ENCODE measurements at regions not wholly inside any gene's neighbourhood (a gene's known extent, or its start where the extent isn't known, plus 50 kb on each side); places are given as distances from the start of the nearest gene placed in this dataset.

DNA sequence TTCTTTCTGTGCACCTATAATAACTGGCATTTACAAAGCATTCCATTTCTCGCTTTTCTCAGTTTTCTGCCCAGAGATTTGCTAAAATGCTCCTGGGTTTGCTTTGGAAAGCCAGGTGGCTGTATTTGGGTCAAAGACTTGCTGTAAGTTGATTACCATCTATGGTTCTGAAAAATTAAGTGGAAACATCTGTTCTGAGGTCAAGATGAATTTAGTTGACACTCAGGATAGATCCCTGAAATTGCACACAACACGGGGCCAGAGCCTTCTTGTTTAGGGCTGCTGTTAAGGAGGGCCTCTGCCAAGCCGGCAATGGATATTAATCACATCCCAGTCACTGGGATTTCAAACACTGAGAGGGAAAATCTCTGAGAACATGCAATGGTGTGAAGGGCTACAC, 111.6 kb upstream of the GLI3 start:
- ATAC-seq, result no peak

DNA sequence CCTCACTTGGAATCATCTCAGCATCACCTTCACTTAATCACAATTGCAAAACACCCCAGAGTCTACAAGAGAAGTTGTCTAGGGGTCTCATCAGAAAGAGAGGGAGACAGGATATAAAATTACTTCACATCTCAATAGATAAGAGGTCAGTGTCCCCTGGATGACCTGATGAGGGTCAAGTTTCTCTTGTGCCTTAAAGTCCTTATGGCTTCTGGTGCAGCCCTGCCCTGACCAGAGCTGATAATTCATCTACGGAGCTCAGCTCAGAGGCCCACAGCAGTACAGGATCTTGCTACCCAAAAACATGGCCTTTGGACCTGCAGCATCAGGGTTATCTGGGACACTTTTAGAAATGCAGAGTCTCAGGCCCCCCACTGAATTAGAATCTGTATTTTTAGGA, 111.1 kb upstream of the GLI3 start:
- no peak for ATAC-seq

DNA sequence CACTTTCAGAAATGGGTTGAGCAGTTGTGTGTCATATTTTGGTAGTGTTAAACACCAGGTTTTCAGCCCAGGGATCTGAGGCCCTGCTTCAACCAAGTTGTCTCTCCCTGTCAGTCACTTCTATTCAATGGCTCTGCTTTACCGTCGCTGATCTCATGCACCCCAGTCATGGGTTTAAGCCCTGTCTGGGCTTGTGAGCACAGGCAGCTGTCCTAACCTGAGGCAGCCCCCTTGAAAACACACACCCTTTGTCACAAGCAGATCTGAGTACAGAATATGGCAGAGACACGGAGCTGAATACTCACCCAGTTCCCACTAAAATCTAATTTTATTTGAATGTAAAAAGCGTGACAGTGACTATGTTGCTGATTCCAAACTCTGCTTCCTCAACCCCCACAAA, 110.6 kb upstream of the GLI3 start:
- no peak for ATAC-seq

DNA sequence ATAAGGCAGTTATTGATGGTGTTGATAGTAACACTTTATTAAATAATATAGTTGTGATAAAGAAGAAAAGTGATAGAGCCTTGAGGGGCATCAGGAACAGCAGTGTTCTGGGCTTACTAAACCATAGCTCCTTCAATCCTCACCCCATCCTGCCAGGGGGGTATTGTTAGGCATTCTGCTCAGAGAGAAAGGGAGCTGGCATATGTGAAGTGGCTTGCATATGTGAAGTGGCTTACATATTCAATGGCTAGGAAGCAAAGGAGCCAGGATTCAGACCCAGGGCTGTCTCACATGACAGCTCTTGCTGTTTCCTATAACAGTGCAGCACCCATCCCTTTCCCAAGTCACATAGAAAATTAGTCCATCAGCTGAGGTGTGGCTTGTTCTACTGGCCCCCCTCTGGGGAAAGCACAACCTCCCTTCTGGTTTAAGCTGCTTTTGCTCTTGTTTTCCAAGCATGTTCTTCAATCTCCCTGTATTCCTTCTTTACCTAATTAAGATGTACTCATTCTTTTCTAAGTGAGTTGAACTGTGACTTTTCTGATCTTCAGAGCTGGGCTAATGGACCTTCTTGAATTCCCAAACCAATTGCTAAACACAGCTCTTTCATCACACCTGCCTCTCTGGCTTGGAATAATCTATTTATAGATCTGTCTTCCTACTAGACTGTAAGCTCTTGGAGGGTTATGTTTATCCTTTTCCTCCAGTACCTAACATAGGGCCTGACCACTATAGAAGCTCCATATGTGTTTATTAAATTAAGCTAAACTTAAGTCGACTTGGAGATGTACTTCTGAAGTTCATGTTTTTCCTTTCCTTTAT, 108.7 kb upstream of the GLI3 start:
- no peak for ATAC-seq

DNA sequence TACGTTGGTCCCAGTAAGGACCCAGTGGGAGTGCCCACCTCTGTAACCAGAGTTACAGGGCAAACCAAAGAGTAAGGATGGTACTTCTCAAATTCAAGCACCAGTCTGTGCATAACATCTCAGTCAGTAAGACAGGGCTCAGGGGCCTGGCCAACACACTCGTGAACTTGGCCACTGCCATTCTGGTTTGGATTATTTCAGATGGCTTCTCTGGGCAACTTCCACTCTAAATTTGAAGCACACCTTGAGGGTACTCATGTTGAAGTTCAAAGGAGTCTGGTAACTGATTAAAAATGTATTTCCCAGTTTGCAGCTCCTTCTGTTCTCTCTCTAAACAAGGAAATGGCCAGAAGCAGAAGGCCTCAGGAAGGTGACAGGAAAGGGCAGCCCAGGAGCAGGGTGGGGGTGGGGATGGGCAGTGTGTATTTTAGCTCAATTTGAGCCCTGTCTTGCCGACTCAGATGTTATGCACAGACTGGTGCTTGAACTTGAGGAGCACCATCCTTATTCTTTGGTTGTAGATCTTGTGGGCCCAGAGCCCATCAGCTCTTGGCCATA, 107.3 kb upstream of the GLI3 start:
- no peak for ATAC-seq

DNA sequence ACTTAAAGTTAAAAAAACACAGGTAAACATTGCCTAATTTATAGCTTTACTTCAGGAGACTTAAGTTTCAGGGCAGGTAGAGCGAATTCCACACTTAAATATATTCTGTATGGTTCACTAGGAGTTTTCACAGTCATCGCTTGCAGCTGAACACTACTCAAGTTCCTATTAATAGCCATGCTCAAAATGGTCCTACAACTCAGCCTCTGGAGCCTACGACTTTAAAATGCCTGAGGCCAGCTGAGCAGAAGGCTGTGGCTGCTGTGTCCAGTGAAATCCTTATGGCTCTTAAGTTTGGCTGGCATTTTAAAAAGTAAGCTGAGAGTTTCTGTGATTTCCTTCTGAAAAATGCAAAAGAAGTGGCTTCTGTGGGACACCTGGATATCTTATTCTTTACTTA, 105.4 kb upstream of the GLI3 start:
- ATAC-seq, result no peak

DNA sequence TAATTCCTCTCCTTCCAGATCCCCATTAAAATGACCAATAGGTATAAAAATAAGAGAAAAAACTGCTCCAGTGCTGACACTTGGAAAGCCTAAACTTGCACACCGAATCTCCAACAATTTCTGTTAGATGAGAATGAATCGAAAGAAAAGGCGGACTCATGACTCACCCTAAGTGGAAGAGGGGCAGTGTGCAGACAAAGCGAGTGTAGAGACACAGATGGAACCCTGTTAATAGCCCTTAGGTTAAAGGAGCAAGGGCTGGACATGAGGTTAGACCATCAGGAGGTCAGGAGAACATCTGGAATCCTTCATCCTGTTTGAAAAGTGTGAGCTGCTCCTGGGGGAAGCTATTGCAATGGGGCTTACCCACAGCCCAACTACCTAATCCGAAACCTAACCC, 103.4 kb upstream of the GLI3 start:
- no peak for ATAC-seq

DNA sequence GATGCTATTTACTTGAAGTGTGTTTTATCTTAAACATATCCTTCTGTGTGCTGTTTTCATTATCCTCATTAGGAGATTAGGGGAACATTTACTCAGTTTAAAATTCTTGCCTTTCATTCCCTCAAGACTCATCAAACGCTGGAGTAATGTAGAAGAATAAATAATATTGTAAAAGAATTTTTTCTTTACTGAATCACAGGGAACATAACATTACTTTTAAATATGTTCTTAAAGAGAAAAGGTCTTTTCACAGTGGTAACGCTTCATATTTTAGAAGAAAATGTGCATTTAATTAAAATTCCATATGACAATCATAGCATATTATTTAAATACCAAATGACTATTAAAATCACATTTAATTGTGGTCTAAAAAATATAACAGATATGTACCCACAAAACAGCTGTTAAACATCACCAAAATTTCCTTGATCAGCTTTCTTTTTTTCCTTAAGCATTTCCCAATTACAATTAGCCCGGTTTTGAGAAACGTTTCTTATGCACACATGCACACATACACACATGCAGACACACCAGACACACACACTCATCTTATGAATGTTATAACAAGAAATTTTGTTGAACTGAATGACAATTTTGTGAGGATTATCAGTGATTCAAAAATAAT, 102.0 kb upstream of the GLI3 start:
- ATAC-seq, result no peak

DNA sequence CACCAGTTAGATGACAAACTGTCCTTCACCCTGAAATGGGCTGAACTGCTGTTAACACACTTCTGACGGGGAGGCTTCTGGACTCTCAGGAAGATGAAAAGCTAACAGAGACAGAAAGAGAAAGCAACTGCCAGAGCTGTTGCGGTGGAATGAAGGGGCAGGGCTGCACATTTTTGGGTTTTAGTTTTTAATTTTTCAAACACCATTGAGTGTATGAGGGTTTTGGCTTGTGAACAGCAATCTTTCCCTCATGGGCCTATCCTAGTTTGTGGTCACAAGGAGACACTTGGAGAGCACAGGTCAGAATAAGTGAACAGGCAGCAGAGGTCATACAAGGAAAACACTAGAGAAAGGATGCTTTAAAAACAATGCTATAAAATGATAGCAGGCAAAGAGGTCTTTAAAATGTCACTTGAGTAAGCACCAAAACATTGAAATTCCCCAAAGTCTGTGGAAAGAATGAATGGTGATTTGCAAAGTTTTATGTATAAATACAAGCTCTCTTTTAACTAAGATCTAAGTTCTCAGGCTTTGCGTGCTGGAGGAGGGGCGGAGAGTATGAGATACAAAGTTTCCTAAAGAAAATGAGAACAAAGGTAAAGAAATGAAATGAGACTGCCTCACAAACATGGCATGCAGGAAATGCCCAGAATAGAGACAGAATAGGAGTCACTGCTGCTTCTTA, 101.4 kb upstream of the GLI3 start:
- no peak for ATAC-seq

DNA sequence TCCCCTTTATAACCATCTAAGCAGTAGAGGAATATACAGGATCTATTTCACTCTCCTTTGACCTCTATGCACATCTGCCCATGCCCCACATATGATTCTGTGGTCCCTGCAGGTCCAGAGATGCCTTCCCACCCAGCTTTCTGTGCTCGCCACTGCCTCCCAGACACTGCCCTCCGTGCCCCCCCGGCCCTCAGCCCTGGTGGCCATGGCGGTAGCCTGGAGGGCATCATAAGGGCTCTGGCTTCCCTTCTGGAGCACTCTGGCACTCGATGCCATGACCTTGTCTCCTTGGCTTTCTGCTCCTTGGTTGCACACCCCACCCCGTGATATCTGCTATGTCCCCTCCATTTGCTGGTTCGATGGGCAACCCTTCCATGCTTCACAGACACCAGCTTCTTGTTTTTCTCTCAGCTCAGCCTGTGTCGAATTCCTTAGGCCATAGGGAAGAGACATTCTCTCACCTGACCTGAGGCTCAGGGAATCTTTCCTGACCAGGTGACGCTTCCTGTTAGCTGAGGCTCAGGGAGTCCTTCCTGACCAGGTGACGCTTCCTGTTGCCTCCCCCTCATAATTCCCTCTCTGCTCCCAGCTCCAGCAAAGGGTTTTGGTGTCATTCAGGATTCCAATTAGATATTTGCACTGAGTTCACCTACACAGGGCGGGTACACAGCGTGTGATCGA, 100.4 kb upstream of the GLI3 start:
- no peak for ATAC-seq

DNA sequence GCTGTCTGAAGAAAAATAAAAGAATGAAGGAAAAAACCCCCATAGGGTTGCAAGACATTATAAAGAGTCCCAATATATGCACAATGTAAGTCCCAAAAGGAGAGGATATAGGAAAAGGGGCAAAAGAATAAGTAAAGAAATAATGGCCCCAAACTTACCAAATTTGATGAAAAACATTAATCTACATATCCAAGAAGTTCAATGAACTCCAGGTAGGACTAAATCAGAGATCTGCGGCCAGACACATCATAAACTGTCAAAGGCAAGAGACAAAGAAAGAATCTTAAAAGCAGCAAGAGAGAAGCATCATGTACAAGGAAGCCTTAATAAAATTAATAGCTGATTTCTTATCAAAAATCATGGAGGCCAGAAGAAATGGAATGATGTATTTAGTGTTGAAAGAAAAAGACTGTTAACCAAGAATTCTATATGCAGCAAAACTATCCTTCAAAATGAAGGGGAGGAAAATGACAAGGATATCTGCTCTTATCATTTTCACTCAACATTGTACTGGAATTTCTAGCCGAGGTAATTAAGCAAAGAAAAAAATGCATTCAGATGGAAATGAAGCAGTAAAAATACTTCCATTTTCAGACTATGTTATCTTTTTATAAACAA, 95.7 kb upstream of the GLI3 start:
- no peak for ATAC-seq

DNA sequence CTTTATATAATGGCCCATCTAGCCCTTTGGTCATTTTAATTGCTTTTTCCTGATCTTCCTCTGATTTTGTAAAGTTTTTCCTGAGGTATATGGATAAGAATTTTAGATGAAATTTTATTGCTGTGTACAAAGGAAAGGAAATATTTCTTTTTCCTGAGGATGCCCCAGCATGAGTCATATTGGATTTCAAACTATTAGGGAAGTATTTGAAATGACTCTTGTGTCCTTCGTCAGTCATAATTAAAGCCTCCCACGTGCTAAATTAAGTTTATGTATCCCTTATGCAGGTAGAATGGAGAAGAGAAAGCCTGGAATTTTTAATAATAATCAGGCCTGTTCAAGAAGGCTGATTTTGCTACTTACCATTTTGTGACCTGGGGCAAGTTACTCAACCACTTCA, 82.6 kb upstream of the GLI3 start:
- no peak for ATAC-seq

DNA sequence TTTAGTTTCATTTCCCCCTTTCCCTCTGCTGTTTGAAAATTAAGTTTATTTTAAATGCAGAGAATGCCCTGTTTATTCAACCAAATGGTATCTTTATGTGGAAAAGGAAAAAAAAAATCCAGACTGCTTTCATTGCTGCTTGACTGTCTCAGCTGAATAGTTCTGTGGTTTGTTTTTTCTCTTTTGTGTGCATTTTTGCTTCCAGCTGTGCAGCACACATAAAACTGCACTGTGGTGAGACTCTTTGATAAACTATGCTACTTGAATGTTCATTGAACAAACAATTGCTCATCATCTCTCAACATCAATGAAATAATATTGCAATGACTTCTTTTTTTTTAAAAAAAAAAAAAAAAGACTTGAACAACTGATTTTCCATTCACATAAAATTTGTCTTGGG, 78.6 kb upstream of the GLI3 start:
- ATAC-seq, result no peak

DNA sequence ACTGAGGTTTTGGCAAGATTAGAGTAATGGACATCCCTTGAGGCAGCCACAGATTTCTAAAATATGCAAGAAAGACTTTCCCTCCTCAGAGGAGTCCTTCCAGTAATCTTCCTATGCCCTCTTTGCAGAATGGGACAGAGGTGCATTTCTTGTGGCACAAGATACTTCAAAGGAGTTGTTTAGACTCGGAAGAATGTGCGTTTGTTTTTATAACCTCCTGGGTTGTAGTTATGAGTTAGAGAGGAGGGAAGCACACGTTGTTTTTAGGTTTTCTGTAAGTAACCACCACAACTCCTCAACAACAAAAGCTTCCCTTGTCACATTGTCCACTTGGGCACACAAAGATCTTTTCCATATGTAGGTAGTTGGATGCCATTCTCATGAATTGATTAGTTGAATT, 78.1 kb upstream of the GLI3 start:
- ATAC-seq, result no peak

DNA sequence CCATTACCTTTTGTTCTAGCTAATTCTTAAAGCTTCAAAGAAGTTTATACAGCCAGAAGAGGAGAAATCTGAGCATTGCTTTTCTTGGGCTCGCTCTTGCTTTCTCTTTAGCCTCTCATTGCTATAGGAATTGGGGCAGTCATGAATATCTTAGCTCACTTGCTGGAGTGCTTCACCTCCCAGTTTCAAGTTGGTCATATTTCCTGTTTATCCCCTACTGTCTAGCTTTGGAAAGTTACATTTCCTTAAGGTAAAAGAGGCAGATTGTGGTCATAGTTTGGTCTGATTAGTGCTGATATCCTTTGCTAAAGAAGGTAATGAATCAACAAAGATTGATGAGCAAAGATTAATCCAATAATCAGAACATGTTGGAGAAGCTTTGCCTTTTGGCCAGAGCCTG, 77.7 kb upstream of the GLI3 start:
- no peak for ATAC-seq

DNA sequence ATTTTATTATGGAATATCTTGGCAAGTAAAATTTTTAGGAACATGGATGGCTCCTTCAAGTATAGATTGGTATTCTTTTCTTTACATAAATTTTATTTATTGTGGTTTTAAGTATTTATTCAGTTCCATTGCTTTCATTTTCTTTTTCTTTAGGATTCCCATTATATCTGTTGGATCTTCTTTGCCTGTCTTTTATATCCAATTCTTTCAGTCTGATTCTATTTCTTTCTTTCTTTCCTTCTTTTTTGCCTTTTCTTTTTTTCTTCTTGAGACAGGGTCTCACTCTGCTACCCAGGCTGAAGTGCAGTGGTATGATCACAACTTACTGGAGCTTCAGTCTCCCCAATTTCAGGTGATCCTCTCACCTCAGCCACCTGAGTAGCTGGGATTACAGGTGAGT, 74.2 kb upstream of the GLI3 start:
- no peak for ATAC-seq

DNA sequence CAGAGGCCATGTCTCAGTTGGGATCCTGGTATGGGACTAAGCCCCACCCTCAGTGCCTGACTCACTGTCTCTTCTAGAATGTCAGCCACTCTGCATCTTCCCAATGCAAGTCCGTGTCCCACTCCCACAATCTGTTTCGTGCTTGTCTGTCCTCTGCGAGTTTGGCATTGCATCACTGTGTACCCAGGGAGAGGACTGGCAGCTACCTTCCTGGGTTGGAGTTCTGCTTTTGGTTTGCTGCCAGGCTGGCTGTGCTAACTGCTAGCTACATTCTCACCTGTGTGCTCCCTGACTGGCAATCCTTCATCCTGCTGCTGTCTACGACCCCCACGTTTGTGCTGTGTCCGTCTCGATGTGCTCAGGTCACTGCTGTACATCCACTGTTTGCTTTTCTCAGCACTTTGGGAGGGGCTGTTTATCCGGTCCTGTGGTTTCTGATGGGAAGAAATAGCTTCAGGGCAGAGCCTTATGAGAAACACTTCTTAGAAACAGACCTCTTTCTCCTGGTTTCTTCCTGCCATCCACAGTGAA, 56.0 kb upstream of the GLI3 start:
- ATAC-seq, result no peak

DNA sequence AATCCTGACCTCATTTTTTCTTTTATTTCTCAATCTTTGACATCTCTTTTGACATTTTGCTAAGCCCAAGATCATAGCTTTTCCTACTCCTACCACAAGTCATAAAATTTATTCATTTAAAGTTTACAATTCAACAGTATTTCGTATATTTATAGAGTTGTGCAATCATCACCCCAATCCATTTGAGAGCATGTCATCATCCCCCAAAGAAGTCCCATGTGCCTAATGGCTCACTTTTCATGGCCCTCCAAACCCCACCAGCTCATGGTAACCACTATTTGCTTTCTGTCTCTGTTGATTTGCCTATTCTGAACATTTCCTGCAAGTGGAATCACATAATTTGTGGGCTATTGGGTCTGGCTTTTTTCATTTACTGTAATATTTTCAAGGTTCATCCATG, 52.5 kb upstream of the GLI3 start:
- ATAC-seq, result no peak
